GM21786 (cell line): ENCODE measurements at regions not wholly inside any gene's neighbourhood (a gene's known extent, or its start where the extent isn't known, plus 50 kb on each side); places are given as distances from the start of the nearest gene placed in this dataset.

Experiments used
- ATAC-seq: cut with Tn5 transposase; IDR thresholded peaks from one replicate; pipeline ENCODE4 v1.9.1; 2021; ENCODE audit not compliant: unreplicated experiment

DNA sequence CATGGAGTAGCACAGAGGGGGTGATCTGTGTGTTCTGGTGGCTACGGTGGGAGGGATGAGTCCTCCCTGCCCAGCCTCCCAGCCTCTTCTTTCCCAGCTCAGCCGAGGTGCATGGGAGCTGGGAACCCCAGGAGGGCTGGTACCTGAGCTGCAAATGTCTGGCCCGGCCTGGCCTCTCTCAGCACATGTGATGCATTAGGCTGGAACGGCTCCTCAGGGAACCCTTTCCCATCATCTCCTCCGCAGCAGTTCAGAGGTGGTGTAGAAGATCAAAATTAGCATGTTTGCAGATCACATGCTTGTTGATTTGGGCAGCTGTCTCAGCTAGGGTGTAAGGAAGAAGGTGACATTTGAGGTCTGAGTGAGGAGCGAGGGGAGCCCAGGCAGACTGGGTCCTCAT, 126.6 kb downstream of the EMX2 start:
- no peak for ATAC-seq

DNA sequence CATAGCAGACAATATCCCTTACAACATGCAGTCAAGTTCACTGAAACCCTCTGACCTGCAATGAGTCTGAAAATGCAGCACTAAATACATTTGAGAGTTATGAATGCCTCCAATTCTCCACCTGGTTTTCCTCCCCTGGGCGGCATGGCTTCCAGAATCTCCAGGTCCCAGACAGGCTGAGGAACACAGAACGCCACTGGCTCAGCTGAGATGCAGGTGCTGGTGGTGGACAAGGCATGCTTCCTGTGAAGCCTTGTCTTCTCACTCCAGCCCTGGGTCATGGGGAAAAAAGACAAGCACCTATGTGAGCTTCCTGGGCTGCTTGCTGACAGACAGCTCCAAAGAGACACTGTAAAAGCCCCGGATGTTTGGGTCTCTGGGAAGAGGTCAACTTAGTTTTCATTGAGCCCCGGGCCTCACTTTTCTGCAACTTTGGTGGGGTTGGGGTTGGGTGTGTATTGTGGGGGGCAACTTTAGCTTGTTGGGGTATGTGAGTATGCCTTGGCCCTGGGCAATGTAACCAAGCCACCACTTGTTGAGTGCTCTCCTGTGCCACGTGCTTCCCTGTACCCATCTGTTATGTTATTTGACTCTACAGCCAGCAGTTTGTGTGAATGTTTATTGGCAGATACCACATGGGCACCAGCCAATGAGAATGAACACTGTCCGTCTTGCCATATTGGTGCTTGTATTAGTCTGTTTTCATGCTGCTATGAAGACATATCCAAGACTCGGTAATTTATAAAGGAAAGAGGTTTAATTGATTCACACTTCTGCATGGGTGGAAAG, 127.8 kb downstream of the EMX2 start:
- no peak for ATAC-seq

DNA sequence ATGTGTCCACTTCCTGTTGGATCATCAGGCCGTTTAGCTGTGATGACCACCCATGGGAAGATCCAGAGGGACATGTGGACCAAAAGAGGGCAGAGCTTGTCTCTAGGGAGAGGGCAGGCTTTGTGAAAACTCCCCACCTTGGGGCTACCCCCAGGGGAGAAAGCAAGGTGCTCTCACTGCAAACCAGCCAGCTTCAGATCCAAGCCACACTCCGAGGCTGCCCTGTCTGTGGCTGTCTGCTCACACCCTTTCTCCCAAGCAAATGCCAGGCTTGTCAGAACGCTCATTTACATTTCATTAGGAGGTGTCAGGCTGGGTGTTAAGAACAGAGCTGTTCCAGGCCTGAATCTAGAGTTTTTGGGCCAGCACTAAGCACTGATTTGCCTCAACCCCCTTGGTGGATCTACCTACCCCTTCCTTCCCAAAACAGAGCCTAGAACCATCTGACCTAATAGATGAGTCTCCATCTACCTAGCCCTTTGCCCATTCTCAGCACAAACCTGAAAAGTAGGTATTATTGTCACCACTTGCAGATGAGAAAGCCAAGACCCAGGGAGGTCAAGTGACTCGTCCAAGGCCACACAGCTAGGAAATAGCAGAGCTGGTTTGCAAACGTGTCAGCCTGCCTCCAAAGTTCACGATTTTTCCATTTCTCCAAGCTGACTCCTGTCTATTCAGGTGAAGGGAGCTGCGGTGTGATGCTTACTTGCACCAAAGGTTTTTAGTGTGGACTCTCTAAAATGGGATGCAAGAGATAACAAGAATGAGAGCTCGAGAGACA, 130.9 kb downstream of the EMX2 start:
- no peak for ATAC-seq

DNA sequence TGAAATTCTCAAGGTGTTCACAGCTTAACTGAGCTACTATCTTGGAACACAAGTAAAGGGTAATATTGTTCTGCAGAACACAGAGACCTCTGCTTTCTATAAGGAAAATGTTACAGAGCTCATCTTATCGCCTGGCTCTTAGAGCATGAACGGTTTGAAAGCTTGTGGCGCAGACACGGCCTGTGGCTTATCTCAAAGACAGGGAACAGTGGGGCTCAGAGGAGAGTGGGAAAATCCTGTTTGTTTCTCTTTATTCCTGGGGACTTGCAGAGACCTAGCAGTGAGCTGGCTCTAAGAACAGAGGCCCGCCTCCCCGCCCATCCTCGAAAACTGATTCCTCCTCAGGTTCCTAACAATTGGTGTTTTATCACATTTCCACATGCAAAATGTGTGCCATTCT, 131.7 kb downstream of the EMX2 start:
- no peak for ATAC-seq

DNA sequence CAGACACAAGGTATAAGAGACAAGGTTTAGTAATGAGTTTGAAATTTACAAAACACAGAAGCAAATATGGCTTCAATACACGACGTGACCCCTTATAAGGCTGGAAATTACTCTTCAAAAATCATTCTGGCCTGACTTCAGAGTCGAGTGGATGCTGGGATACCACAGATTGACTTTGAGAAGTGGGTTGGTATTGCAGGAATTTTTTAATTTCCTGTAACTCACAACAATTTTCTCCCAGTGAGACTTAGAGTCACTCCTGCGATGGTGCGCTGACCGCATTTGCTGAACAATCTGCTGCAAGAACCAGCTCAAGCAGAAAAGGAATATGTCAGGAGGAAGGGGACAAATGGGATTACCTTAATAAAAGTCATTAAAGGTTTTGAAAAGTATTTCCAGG, 132.1 kb downstream of the EMX2 start:
- ATAC-seq: no peak

DNA sequence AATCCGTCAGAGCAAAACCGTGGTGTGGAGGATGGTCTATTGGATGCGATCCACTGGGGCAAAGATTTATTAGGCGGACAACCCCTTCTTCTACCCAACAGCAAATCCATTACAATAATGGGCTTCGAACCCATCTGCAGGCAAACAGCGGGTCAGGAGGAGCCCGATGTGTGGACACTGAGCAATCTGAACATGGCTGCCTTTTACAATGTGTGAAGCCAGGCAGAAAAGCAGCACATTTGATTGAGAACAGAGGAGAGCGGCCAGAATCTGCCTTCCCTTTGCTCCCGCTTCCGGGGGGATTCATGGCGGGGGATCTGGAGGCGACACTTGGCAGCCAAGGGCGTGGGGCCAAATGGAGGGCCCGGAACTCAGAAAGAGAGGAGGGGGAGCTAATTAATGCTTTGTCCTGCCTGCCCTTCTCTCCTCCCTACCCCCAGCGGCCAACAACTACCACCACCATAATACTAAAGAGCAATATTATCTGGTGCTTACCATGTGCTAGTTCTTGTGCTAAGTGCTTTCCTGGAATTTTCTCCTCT, 133.0 kb downstream of the EMX2 start:
- ATAC-seq: no peak

DNA sequence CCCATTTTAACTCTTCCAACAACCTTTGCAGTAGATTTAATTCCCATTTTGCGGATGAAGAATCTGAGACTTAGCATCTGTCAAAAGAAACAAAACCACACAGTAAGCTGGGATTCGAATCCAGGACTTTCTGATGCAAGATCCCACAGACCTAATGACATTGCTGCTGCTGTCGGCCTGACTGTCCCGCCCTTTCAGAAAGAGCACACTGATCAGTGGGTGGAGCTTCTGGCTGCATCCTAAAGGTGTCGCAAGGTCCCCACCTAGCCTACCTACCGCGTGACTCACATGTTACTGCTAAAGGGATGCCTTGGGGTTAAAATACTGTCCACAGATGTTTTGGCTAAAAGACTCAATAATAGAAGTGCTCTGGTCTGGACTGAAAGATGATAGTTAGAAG, 134.7 kb downstream of the EMX2 start:
- no peak for ATAC-seq

DNA sequence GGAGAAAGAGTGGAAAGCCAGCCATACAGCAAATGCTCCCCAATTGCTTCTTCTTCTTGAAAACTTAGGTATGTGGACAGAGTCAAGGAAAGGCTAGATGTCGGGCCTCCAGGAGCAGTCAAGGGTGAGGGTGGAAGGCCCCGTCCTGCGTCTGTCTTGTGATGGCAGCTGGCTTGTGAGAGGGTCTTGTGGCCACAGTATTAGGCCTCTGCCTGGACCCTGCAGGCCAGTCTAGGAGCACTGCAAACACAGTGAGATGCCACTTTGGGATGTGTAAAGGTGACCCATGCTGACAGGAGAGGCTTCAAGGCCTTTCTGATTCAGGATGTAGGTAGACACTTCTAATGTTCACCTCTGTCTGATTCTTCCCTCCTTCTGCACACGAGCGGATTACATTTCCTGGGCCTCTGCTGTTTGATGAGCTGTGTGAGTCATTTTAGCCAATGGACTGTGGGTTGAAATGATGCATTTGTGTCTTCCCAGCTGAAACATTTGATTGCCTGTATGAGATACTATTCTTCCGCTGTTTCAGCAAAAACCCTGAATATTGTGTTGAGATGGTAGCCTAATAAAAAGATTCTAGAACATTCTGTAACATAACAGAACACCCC, 135.4 kb downstream of the EMX2 start:
- no peak for ATAC-seq

DNA sequence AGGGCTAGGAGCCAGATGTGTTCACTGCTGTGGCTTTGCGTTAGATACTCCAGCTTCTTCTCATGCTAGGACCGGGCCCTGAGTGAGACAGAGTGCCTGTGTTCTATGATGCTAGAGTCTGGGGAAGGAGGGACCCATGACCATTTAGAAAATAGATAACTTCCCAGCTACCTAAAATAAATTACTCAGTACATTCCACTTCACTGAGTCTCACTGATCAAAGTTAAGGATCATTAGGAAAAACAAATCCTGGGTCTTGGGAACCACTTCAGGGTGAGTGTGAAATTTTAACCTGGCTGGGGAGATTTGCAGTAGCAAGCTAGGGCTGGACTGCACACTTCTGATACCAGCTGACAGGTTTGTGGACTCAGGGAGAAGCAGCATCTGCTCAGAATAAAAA, 138.1 kb downstream of the EMX2 start:
- ATAC-seq: no peak

DNA sequence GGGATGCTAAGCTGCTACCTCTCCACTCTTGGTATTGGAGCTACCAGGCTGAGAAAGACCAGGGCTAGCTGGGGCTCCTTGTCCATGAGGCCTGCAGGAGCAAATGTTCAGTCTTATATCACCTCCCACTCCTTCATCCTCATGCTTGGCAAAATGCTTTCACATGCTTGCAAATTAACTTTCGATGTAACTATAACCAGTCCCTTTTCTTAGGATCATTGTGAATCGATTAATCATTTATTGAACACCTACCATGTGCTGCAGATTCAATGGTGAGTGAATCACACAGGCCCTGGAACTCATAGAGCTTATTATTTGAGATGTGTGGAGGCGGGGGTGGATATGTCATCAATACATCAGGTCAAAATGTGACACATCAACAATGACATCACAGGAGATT, 138.6 kb downstream of the EMX2 start:
- ATAC-seq: no peak

DNA sequence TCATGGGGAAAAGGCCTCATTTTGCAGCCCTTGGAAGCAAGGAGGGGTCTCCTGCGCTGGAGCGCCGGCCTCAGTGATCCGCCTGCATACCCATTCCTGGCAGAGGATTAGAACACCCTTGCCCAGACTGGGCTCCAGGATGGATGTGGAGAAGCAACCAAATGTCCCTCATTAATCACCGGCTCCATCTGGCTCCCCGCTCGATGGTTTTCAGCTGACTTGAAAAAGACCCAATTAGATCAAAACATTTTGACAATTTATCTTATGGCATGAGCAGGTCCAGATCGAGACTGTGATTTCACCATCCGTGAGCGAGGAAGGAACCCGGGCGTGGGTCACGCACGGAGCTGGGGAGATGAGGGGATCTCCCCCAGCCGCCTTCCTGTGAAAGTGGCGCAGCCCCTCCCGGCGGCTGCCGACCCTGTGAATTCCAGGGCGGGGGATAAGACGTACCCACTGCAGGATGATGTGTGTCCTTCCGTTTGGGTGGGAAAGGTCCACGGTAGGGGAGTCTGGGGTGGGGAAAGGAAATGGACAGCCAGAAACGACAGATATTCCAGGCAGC, 141.6 kb downstream of the EMX2 start:
- no peak for ATAC-seq

DNA sequence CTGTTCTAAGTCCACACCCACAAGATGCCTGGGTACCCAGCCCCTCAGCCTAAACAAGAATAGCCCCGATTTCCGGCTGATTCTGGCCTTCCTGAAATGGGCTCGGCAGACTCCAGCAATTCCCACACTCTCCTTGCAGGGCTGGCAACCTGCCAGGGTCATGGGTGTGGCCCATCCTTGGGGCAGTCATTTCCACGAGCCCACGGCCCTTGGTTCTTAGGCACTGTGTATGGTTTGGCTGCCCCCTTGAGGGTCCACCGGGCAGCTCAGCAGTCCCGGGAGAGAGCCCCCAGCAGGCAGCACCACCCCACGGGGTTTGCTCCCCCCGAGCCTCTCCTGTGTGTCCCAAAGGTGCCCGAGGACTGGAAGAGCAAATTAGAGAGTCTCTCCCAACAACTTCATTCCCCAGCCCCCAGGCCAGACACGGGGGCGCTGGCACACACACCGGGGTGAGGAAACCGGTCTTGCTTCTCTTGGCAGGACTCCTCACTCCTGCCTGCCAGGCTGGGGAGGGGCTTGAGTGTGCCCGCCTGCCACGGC, 142.2 kb downstream of the EMX2 start:
- no peak for ATAC-seq

DNA sequence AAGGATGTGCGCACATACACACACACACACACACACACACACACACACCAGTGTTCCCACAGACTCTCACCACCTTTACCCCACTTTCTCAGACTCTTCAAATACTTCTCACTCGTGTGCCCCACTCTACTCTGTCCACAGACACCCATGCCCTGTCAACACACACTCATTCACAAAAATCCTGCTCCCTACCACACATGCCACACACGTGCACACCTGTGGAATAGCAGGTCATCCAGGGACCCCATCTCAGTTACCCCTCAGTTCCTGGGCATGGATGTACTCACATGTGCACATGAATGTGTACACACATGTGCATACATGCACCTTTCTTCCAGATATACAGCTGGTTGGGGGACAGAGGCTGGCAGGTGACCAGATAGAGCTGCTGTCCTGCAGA, 142.9 kb downstream of the EMX2 start:
- ATAC-seq: no peak

DNA sequence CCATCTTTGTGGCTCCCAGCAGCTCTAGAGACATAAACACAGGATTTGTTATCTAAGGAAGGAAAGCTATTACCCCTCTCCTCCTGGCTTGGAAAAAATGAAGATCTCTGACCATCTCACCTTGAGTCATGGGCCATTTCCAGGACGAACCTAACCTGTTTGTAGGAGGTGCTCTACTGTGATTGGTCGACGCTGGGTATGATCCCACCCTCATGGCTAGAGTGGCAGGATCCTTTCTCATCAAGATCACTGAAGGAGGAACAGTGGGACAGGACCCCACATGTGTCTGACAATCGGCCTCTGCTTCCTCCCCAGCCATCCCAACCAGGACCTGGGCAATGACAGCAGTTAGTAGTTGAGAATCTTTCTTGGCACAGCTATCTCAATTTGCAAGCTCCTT, 144.1 kb downstream of the EMX2 start:
- no peak for ATAC-seq

DNA sequence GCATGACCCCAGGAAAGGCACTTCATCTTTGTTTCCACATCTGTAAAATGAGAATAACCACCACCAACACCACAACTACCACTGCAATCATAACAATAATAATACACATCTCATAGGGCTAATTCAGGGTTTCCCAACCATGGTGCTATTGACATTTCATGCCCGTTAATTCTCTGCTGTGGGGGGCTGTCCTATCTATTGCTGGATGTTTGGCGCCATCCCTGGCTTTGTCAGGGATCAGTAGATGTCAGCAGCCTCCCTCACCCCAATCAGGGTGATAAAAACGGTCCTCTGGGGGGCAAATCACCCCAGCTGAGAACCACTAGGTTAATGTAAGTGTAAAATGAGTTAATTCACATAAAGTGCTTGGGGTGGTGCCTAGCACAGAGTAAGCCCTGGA, 145.8 kb downstream of the EMX2 start:
- no peak for ATAC-seq

DNA sequence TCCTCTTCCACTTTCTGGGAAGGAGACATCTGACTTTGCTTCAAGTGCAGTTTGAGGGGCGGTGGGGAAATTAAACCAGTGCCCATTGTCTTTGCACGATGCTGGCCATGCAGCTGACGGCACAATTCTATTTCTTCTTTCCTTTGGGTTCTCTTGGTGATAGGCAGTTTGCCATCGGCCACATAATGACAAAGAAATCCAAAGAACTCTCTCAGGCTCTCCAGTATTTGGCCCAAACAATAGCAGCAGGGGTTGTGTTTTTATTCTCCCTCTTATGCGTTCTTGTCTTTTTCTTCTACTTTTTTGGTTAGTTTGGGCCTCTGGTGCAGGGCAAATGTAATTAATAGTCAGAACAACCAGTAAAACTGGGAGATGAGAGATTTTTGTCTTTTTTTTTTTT, 147.0 kb downstream of the EMX2 start:
- ATAC-seq: no peak

DNA sequence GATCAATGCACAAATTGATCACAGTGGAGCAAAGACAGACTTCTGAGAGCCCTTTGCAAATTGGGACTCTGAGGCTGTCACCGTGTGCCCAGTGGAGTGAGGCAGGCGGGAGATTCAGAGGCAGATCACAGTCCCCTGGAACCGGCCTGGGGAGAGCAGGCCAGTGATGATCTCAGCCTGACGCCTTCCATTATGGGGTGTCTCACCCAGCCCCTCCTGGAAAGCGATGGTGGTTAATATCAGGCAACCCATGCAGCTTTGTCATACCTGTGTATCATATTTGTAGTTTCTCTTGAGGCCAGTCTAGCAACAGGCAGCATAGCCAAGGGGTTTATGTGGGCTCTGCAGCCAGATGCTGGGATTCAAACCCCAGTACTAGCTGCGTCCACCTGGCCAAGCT, 147.8 kb downstream of the EMX2 start:
- ATAC-seq: no peak

DNA sequence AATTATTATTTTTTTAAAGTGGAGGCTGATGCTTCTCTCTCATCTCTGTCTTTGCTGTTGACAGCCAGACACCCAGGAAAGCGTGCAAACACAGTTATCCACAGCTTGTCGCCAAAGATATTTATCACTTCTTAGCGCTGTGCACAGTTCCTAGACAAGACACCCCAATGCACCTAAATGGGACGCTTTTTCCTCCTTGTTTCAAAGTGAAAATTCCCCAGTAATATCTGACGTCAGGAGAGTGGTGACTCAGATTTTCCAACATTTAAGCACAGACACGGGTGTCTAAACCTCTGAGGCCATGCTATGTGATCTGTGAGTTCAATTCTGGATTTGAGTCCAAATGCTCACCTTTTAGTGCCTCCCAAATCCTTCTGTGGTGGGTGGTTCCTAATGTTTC, 151.6 kb downstream of the EMX2 start:
- no peak for ATAC-seq

DNA sequence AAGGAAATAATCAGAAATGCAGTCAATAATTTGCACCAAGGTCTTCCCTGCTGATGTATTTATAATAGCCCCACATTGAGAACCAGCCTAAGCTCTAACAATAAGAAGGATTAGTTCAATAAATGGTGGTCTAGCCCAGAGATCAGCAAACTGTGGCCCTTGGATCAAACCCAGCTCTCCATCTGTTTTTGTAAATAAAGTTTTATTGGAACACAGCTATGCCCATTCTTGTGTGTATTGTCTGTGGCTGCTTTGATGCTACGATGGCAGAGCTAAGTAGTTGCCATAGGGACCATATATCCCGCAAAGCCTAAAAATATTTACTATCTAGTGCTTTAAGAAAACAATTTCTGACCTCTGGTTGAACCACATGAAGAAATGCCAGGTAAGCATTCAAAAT, 154.9 kb downstream of the EMX2 start:
- ATAC-seq: no peak

DNA sequence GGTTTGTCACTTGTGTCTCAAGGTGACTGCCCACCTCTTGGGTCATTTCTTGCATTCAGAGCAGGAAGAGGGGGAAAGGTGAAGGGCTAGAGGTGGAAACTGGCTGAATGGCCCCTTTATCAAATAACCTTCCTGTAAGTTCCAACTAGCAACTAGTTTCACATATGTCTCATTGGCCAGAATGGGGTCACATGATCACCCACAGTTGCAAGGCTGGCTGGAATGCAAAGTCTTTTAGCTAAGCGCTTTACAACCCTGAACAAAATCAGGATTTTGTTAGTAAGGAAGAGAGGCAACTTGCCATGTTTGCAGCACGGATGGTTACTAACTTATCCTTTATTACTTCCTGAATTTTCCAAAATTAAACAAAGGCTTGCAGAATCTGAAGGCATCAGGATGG, 156.3 kb downstream of the EMX2 start:
- ATAC-seq: no peak

DNA sequence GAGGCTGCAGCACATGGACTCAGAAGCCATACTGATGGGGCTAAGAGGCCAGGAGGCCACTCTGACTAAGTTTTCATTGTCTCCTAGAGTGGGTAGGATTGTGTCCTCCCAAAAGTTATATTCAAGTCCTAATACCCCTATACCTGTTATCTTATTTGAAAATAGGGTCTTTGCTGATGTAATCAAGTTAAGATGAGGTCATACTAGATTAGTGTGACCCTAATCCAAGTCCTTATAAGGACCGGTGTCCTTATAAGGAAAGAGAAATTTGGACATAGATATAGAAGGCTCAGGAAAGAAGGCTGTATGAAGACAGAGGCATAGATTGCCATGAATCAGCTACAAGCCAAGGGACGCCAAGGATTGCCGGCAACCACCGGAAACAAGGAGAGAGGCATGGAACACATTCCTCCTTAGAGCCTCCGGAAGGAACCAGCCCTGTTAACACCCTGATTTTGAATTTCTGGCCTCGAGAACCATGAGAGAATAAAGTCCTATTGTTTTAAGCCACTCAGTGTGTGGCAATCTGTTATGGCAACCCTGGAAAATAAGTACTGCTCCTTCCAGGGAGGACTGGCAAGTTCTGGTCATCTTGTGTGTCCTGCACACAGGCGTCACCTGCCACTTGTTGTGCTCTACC, 157.0 kb downstream of the EMX2 start:
- ATAC-seq: no peak
